ENCODE measurements at regions not wholly inside any gene's neighbourhood (a gene's known extent, or its start where the extent isn't known, plus 50 kb on each side); places are given as distances from the start of the nearest gene placed in this dataset.

DNA sequence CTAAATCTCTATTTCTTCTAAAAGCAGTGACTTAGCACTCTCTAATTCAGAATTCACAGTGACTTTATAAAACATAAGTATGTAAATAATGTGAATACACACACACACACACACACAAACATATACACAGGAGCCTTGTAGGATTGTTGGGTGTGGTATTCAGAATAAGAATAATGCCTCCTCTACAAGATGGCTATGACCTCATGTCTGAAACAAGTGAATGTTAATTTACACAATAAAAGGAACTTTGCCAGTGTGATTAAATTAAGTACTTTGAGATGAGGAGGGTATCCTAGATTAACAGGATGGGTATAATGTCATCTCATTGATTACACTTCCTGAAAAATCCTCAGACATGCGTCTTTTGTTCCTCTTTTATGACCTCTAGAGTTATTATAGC lies 234.6 kb downstream of the SLITRK6 start:
- H3K27ac ChIP-seq (ENCODE audit: low read depth, low read length): no peak overlapping the region
- no peak for ATAC-seq
- H3K9me3 ChIP-seq (ENCODE audit: control insufficient read depth in 1 of 2, insufficient read depth in 1 of 2, low read depth in 1 of 2, low read length in 2 of 2): no peaks in the 10 kb centered on the region
- no peaks in the 10 kb centered on the region for H3K9me2 ChIP-seq (ENCODE audit: insufficient read depth)
- no TSS peak for BruUV-seq (replicated peaks)
- H2AFZ ChIP-seq (ENCODE audit: low read depth, low read length, poor library complexity, severe bottlenecking): no peak overlapping the region
- TF ChIP-seq TCF7L2 (IDR thresholded peaks at IDR 0.05; ENCODE audit: borderline replicate concordance, extremely low read depth, insufficient read depth, insufficient read length) (no peak), POLR2A (IDR thresholded peaks at IDR 0.05; ENCODE audit: borderline replicate concordance, extremely low read depth, insufficient read depth, insufficient read length) (no peak), JUND (IDR thresholded peaks at IDR 0.05) (no peak), CEBPB (IDR thresholded peaks at IDR 0.05; ENCODE audit: low read depth) (no peak), ELF1 (IDR thresholded peaks at IDR 0.05; ENCODE audit: borderline replicate concordance, low read depth) (no peak), EZH2phosphoT487 (IDR thresholded peaks at IDR 0.05; ENCODE audit: borderline replicate concordance) (no peak)
- no peaks in the 10 kb centered on the region for H3K27me3 ChIP-seq (ENCODE audit: insufficient read depth, low read length)
- ChIA-PET RAD21 (ENCODE audit: low non-redundant PET in 1 of 2, low total read pairs in 2 of 2, uncharacterized antibody in 2 of 2, unreplicated experiment in 2 of 2) (no interaction called here), POLR2A (no interaction called here), CTCF (no interaction called here)
- no peaks in the 10 kb centered on the region for H3K4me1 ChIP-seq (ENCODE audit: control insufficient read depth in 1 of 2, insufficient read depth in 2 of 2, low read length in 2 of 2)
- no peaks in the 10 kb centered on the region for H3K36me3 ChIP-seq (ENCODE audit: control insufficient read depth in 1 of 2, insufficient read depth in 2 of 2, low read length in 2 of 2)
- intact Hi-C loops (cut with micrococcal nuclease): no loop called here
- H3K4me3 ChIP-seq (replicated peaks in 1 of 2; ENCODE audit: low read depth in 1 of 2, low read length in 2 of 2): no peak overlapping the region
- H3K9ac ChIP-seq (ENCODE audit: low read length): no peak overlapping the region
- no peaks in the 10 kb centered on the region for H3K79me2 ChIP-seq (ENCODE audit: insufficient read depth, low read length)
- no peaks in the 10 kb centered on the region for H4K20me1 ChIP-seq (ENCODE audit: insufficient read depth)
- H3K4me2 ChIP-seq (ENCODE audit: low read length): no peak overlapping the region
- DNase-seq (ENCODE audit: low read depth, low spot score): no peak

DNA sequence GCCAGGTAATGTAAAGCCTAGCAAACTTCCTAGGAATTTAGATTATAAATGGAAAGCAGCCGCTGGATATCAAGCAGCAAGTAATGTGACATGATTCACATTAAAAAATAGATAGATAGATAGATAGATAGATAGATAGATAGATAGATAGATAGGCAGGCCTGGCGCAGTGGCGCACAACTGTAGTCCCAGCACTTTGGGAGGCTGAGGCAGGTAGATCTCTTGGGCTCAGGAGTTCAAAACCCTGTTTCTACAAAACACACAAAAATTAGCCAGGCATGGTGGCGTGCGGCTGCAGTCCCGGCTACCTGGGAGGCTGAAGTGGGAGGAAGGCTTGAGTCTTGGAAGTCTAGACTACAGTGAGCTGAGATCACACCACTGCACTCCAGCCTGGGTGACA lies 236.9 kb downstream of the SLITRK6 start:
- ChIA-PET POLR2A (no interaction called here), RAD21 (ENCODE audit: low non-redundant PET in 1 of 2, low total read pairs in 2 of 2, uncharacterized antibody in 2 of 2, unreplicated experiment in 2 of 2) (no interaction called here), CTCF (no interaction called here)
- DNase-seq (ENCODE audit: low read depth, low spot score) (no peak), ATAC-seq (no peak)
- BruUV-seq (replicated peaks): no TSS peak
- no peak overlapping the region for H3K4me2 ChIP-seq (ENCODE audit: low read length)
- intact Hi-C loops (cut with micrococcal nuclease): no loop called here
- H3K27me3 ChIP-seq (ENCODE audit: insufficient read depth, low read length): no peaks in the 10 kb centered on the region
- H3K9ac ChIP-seq (ENCODE audit: low read length): no peak overlapping the region
- H4K20me1 ChIP-seq (ENCODE audit: insufficient read depth): no peaks in the 10 kb centered on the region
- no peaks in the 10 kb centered on the region for H3K9me3 ChIP-seq (ENCODE audit: control insufficient read depth in 1 of 2, insufficient read depth in 1 of 2, low read depth in 1 of 2, low read length in 2 of 2)
- H3K4me3 ChIP-seq (replicated peaks in 1 of 2; ENCODE audit: low read depth in 1 of 2, low read length in 2 of 2): no peak overlapping the region
- no peaks in the 10 kb centered on the region for H3K36me3 ChIP-seq (ENCODE audit: control insufficient read depth in 1 of 2, insufficient read depth in 2 of 2, low read length in 2 of 2)
- no peaks in the 10 kb centered on the region for H3K79me2 ChIP-seq (ENCODE audit: insufficient read depth, low read length)
- H3K4me1 ChIP-seq (ENCODE audit: control insufficient read depth in 1 of 2, insufficient read depth in 2 of 2, low read length in 2 of 2): no peaks in the 10 kb centered on the region
- H3K27ac ChIP-seq (ENCODE audit: low read depth, low read length): no peak overlapping the region
- H2AFZ ChIP-seq (ENCODE audit: low read depth, low read length, poor library complexity, severe bottlenecking): no peak overlapping the region
- H3K9me2 ChIP-seq (ENCODE audit: insufficient read depth): no peaks in the 10 kb centered on the region
- TF ChIP-seq CTCF (IDR thresholded peaks at IDR 0.05 in 2 of 3, conservative IDR thresholded peaks at IDR 0.05 in 1 of 3; ENCODE audit: borderline replicate concordance in 1 of 3, insufficient read depth in 1 of 3, low read depth in 2 of 3, low read length in 2 of 3): no peak
- TF ChIP-seq ELF1 (IDR thresholded peaks at IDR 0.05; ENCODE audit: borderline replicate concordance, low read depth): no peak
- no peak for TF ChIP-seq POLR2A (IDR thresholded peaks at IDR 0.05; ENCODE audit: borderline replicate concordance, extremely low read depth, insufficient read depth, insufficient read length)
- no peak for TF ChIP-seq SP1 (IDR thresholded peaks at IDR 0.05; ENCODE audit: low read depth)
- TF ChIP-seq TCF7L2 (IDR thresholded peaks at IDR 0.05; ENCODE audit: borderline replicate concordance, extremely low read depth, insufficient read depth, insufficient read length): no peak
- TF ChIP-seq ZNF274 (IDR thresholded peaks at IDR 0.05; ENCODE audit: low read depth, low read length): no peak
- TF ChIP-seq EZH2phosphoT487 (IDR thresholded peaks at IDR 0.05; ENCODE audit: borderline replicate concordance): no peak
- no peak for TF ChIP-seq REST (IDR thresholded peaks at IDR 0.05; ENCODE audit: low read depth)
- no peak for TF ChIP-seq RAD21 (IDR thresholded peaks at IDR 0.05; ENCODE audit: low read depth)
- TF ChIP-seq, protein P1, sequence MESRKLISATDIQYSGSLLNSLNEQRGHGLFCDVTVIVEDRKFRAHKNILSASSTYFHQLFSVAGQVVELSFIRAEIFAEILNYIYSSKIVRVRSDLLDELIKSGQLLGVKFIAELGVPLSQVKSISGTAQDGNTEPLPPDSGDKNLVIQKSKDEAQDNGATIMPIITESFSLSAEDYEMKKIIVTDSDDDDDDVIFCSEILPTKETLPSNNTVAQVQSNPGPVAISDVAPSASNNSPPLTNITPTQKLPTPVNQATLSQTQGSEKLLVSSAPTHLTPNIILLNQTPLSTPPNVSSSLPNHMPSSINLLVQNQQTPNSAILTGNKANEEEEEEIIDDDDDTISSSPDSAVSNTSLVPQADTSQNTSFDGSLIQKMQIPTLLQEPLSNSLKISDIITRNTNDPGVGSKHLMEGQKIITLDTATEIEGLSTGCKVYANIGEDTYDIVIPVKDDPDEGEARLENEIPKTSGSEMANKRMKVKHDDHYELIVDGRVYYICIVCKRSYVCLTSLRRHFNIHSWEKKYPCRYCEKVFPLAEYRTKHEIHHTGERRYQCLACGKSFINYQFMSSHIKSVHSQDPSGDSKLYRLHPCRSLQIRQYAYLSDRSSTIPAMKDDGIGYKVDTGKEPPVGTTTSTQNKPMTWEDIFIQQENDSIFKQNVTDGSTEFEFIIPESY (IDR thresholded peaks at IDR 0.05; ENCODE audit: extremely low read depth, insufficient replicate concordance, low read length): no peak
- no peak for TF ChIP-seq ZFX (IDR thresholded peaks at IDR 0.05)

Measured in HCT116 (cell line).